ENCODE measurements at regions not wholly inside any gene's neighbourhood (a gene's known extent, or its start where the extent isn't known, plus 50 kb on each side); places are given as distances from the start of the nearest gene placed in this dataset.
"Not testable (repeated sequence)": the region's sequence is repeated elsewhere in the genome, so short reads cannot be mapped to it uniquely, and the experiment has no call there.

DNA sequence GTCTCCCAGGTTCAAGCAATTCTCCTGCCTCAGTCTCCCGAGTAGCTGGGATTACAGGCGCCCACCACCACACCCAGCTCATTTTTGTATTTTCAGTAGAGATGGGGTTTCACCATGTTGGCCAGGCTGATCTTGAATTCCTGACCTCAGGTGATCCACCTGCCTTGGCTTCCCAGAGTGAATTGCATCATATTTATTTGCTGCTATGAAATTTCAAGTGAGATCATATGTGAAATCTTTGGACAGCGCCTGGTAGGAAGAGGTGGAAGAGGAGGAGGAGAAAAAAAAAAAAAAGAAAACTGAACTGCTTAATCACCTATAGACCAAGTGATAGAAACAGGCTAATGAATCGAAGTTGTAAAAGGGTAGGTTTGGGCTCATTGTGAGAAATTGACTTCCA, 557.8 kb upstream of the C16orf82 start:
- DNase-seq (ENCODE audit: low spot score) = not testable (repeated sequence)

DNA sequence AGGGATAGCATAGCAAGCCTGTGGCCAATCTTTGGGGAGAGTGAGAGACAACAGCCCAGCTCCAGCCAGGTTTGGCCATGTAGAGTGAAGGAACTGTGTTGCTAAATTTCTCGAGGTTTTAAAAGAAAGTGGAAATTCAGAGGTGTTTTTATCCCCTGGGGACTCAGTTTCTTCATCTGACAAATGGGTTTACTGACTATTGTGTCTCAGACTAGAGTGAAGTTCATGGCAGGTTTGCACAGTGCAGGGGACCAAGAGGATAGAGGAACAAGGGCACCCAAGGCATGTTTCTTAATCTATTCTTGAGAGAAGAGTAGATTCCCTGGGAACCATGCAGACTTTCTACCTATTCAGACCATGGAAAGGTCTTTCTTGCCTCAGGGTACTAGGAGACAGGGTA, 555.8 kb upstream of the C16orf82 start:
- DNase-seq (ENCODE audit: low spot score) = no peak

DNA sequence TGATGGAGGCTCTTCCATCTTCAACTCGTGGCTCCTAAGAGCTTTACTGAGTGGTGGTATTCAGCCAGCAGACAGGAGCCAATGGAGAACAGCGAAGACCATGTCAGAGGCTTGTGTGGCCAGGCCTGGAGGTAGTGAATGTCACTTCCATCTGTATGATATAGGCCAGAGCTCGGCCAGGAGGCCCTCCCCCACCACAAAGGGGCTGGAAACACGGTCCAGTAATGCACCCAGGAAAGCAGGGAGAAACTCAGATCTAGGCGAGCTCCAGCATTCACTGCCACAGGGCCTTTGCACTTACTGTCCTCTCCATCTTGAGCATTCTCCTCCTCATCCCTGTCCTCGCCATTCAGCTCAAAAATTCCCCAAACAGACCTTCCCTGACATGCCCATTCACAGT, 555.3 kb upstream of the C16orf82 start:
- no peak for DNase-seq (ENCODE audit: low spot score)

DNA sequence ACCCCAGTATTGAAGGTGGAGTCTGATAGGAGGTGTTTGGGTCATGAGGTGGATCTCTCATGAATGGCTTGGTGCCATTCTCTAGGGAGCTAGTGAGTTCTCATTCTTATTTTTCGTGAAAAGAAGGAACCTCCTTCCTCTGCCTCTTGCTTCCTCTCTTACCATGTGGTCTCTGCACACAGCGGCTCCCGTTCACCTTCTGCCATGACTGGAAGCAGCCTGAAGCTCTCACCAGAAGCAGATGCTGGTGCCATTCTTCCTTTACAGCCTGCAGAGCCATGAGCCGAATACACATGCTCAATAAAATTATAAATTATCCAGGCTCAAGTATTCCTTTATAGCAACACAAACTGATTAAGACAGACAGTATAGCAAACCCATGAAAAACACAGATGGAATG, 545.1 kb upstream of the C16orf82 start:
- no peak for DNase-seq (ENCODE audit: low spot score)

DNA sequence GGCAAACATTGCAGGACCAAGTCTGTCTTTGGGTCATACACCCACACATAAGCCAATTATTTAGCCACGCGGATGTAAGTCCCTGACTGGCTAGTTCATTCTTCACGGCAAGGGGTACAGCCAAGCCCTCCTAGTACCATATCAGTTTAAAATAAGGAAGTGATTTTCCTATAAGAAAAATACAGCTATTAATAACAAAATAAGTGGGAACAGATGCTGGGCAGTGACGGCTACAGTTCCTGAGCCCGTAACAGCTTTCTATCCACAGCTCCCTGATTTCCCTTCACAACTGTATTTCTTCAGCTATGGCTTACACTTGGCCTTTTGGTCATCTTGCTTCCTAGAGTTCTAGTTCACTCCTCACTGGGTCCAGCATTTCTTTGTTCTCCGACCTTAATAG, 542.4 kb upstream of the C16orf82 start:
- no peak for DNase-seq (ENCODE audit: low spot score)

DNA sequence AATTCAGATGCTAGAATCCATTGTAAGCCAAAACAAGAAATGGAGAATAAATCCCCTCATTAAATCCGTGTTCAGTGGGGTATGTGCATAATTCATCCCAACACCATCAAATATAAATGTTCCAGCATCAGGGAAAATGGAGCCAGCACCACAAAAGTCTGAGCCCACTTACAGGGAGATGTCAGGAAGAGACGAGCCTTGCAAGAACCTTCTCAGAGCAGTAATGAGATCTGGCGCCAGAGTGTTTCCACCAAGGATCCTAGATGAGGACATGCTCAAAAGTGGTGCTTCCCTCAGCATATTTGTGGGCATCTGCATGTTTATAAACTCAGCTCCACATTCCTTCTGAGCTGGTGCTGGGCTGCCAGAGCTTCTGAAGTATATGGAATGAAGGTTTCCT, 541.9 kb upstream of the C16orf82 start:
- no peak for DNase-seq (ENCODE audit: low spot score)

DNA sequence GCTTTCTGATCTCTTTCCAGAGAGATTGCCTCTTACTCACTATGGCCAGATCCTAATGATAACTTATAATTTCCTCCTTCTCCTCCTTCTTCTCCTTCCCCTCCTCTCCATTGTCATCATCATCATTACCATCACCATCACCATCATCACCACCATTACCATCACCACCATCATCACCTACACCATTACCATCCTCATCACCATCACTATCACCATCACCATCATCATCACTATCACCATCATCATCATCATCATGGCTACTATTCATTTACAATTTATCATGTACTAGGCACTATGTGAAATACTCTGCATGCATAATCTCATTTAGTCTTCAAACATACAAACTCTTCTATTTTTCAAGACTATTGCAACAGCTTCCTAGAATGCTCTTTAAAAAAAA, 540.9 kb upstream of the C16orf82 start:
- DNase-seq (ENCODE audit: low spot score) = no peak

DNA sequence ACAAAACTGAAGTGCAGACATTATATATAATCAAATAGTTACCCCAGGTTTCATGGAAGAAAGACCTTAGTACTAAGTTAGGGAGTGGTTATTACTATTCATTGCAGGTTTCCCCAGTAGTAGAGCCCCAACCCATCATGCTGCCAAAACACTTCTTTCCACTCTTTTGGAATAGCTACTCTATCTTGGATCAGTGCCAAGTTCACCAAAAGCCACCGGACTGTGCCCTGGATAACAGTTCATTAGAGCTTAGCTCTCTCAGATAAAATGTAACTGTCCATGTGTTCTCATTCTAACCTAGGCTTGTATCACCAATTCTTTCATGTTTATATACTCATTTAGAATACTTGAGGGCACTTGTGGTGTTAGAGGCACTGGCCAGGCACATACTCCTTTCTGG, 540.1 kb upstream of the C16orf82 start:
- DNase-seq (ENCODE audit: low spot score) = no peak

DNA sequence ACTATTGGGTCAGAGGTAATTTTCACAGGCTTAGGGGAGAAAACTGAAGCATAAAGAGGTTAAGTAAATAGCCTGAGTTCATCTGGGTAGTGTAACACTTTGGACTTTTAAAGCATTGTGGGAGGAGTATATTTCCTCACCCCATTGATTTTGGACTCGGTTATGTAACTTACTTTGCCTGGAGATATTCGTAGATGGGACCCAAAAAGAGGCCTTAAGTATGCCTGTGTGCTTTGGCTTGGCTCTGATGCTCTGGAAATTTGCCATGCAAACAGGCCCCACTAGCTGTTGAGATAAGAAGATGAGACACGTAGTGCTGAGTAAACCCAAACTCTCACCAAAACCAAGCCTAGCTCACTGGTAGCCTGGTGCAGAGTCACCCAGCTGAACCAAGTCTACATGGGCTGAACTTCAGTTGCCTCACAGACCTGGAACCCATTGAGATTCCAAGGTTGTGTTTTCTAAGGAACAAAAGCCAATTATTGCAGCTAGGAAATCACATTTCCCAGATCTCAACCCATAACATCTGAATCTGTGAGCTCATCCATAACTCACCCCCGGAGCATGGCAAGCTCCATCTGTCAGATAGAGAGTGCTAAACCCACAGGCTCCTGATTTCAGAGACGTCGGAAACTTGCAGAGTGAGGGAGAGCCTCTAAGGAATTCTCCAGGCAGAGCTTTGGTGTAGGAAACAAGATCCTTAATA, 536.0 kb upstream of the C16orf82 start:
- no peak for DNase-seq (ENCODE audit: low spot score)

DNA sequence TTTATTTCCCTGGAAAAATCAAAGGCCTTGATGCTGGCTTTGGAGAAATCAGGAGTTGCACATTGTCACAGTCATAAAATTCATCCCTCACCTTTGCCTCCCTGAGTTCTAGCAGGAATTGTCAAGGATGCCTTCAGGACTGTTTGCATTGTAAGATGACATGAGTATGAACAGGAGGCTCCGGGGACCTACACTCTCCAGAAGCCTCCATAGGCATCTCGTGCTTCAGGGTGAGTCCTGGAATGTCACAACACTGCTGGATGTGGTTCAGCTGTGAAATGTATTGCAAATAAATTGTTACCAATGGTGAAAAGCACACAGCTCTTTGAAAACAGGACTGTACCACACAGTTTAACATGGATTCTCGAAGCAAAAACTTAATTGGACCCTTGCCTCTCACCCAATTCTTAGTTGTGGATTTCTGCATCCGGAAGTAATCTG, 535.4 kb upstream of the C16orf82 start:
- no peak for DNase-seq (ENCODE audit: low spot score)

DNA sequence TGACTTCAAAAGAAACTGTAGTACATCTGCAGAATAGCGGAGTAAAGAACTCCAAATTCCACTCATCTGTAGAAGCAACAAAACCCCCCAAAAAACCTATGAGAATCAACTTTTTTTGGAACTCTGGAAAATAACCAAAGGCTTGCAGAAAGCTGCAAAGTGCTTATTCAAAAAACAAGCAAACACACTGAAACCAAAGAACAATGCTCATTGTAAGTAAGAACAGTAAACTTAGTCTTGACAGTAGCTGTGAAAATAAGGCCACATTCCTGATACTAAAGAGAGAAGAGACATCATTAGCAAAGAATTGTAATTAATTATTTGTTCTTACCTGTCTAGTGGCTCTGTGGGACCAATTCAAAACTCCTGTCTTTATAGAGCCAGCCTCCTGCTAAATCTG, 534.3 kb upstream of the C16orf82 start:
- no peak for DNase-seq (ENCODE audit: low spot score)

DNA sequence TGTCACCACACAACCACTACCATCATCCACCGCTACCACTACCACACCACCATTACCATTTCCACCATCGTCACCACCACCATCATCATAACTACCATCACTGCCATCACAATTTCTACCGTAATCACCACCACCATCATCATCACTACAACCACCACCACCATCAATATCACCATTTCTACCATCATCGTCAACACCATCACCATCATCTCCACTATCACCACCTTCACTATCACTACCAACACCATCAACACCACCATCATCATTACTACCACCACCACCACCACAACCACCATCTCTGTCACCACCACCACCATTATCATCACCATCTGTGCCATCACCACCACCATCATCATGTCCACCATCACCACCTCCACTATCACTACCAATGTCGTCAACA, 524.5 kb upstream of the C16orf82 start:
- DNase-seq (ENCODE audit: low spot score) = no peak

DNA sequence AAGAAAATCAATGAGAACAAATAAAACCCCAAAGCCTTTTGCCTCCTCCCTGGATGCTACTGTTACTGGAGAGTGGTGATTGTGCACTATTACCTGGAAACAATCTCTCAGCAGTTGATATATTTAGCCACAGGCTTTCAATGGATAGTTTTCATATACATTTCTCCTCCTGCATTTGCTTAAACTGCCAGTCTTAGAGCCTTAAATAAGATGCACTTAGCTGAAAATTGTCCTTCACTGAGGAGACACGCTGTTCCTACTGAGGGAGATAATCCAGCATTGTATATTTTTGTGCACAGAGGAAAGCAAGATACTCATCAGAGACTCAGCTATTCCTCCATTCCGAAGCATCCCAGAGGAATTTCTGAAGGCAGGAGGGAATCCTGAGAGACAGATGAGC, 520.2 kb upstream of the C16orf82 start:
- no peak for DNase-seq (ENCODE audit: low spot score)

DNA sequence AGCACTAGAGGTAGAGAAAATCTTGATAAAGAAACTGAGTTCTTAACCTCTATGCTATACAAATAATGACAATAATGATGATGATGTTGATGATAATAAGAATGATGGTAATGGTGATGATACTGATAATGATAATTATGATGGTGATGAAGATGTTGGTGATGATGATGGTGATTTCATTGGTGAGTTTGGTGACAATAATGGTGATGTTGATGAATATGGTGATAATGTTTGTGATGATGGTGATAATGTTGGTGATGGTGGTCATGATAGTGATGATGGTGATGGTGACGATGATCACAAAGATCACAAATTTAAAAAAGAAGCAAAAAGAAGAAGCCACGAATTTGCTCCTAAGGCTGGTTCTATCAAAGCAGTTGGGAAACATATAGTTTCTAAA, 519.0 kb upstream of the C16orf82 start:
- DNase-seq (ENCODE audit: low spot score) = no peak

DNA sequence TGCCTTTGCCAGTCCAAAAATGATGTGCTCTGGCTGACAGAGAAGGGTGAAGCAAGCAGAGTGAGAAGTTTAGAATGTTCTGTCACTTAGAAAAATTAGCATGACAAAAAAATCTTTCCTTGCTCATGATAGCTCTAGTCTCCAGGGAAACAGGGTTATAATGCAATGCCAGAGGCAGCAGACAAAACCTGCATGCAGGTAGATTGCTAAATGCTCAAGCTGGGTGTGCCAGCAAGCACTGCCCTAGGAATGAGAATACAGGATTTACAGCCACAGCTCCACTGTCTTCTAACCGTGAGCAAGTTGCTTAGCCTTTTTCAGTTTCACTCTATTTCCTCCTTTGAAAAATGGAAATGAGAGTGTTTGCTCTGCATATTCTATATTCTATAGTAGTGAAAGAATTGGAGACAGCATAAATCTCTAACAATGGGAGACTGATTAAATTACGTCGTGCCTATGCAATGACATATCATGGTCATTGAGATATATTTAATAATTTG, 516.6 kb upstream of the C16orf82 start:
- no peak for DNase-seq (ENCODE audit: low spot score)

DNA sequence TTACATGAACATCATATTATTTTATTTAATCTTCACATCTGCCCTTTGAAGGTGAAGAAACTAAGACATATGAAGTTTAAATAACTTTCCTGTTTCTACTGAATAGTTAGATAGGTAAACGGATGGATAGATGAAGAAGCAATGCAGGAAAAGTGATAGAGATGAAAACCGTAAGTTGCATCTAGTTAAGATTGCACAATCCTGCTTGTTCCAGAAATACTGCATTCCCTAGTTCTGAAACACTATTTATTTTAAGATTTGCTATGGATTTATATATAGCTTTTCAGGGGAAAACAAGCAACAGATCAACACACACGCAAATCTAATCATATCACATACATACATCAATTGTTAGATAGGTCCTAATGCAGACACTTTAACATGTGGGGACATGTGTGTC, 512.7 kb upstream of the C16orf82 start:
- no peak for DNase-seq (ENCODE audit: low spot score)

DNA sequence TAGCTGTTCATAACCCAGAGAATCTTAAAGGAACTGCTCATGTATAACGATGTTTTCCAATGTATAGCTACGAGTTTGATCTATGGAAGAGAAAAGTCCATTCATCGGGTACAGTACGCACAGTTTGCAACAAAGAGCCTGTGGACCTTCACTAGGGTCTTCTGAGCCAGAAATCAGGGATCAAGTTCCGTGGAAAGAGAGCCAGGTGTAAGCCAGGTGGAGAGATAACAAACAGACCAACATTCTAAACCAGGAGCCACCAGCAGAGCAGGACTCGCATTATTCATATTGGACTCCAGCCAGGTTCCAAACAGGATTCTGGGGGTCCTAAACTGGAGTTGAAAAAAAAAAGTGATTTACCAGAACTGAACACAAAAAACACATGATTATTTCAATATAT, 505.4 kb upstream of the C16orf82 start:
- no peak for DNase-seq (ENCODE audit: low spot score)

DNA sequence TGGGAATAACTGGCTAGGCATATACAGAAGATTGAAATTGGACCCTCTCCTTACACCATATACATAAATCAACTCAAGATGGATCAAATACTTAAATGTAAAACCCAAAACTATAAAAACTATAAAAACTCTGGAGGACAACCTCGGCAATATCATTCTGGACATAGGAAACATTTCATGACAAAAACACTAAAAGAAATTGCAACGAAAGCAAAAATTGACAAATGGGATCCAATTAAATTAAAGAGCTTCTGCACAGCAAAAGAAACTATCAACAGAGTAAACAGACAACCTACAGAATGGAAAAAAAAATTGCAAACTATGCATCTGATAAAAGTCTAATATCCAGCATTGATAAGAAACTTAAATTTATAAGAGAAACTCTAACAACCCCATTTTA, 503.7 kb upstream of the C16orf82 start:
- no peak for DNase-seq (ENCODE audit: low spot score)

DNA sequence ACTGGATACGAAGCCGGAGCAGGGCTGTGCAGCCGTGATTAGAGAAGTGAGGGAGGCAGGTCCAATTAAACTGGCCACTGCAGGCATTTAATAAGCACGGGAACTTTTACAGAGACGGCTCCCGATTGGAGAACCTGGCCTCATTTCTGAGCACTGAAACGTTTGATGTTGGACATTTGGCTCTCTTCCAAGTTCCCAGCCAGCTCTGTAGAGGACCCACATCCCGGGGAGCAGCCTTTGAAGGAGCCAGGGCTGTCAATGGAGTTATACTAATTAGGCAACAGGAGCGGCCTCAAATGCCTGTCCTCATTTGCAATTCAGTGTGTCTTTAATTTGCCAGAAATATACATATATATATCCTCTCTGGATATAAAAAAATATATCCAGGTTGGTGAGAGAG, 499.4 kb upstream of the C16orf82 start:
- no peak for DNase-seq (ENCODE audit: low spot score)

DNA sequence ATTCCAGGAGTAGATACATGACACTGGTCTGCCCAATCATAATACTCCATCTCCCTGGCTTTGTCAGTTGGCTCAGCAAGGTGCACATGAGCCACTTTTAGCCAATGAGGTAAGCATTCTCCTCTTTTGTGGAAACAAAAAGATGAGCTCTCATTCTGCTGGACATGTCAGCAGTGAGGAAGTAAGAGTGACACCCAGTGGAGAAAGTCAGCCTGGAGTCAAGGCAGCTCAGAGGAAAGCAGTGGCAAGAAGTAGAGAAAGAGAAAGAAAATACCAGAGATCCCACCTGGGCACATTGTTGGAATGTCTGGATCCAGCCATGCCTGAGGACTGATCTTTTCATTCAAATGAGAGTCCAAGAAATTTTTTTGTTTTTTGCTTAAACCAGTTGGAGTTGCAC, 496.9 kb upstream of the C16orf82 start:
- no peak for DNase-seq (ENCODE audit: low spot score)

DNA sequence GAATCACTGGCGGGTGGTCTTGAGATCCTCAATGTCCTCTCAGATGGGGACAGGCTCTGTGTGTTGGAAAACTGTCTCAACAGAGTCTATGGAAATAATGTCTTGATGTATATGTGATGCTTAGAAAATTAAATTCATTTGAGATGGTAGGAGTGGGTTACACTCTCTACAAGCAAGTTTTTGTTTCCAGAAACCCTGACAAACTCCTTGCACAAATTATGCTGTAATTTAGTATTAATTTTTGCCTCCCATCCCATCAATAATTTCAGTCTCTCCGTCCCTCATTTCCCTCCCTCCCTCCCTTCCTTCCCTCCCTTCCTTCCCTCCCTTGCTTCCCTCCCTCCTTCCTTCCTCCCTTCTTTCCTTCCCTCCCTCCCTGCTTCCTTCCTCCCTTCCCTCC, 488.0 kb upstream of the C16orf82 start:
- DNase-seq (ENCODE audit: low spot score) = no peak

DNA sequence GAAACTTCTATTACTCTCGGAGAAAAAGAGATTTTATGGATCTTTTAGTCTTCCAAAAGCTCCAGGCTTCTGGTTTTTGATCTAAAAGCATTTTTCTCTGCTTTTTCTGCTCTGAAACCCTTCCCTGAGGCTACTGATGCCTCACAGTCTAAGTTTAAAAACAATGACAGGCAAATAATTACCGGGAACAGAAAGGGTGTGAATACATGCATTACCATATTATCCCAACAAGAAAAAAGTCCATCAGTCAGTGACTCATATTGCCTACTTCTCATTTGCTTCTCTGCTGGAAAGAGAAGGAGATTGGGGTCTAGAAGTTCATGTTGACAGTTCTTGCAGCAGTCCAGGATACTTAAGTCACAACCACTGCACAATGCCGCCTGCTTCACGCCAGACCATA, 482.9 kb upstream of the C16orf82 start:
- no peak for DNase-seq (ENCODE audit: low spot score)

DNA sequence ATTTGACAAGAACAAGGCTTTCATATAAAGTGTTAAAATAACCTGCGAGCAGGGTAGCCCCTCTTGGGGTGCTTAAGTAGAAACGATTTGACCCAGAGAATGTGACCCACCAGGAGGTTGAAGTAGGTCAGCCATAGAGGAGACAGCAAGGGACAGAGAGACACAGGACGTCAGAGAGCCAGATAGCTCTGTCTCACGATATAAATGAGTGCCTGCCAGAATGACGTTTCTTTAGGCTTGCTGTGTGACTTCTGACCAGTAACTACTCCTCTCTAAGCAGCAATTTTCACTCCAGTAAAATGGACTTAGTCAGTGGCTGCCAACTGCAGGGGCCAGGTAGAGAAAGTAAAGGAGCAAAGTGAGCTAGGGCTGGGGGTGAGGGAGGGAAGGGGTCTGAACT, 473.0 kb upstream of the C16orf82 start:
- DNase-seq (ENCODE audit: low spot score) = no peak

DNA sequence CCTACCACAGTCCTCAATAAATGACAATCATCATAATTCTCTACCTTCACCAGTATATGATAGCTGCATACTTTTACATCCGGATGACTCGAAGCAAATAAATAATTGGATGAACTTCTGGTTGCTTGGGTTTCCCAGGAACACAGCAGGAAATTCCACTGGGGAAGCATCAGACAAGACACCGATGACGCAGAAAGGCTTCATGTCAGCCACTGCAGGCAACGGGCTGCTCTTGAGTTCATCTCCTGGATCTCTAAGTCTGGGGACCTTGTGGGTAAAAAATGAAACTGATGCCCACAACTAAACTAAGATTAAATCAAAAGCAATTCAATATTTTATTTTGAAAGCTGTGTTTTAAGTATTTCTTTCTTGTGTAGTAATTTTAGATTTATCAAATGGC, 472.1 kb upstream of the C16orf82 start:
- no peak for DNase-seq (ENCODE audit: low spot score)

DNA sequence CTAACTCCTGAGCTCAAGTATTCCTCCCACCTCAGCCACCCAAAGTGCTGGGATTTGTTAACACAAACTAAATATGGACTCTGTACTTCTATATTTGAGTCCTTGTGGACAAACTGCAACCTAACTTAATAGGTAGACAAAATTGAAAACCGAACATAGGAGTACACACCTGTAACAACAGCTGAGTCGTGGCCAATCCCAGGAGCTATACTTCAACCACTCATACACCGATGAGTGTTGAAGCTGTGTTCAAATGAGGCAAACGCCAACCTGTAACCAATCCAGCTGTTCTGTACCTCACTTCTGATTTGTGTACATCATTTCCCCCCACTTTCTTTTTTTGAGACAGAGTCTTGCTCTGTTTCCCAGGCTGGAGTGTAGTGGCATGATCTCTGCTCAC, 471.5 kb upstream of the C16orf82 start:
- no peak for DNase-seq (ENCODE audit: low spot score)
